CD4-positive, alpha-beta T cell (primary cell): ENCODE measurements at regions not wholly inside any gene's neighbourhood (a gene's known extent, or its start where the extent isn't known, plus 50 kb on each side); places are given as distances from the start of the nearest gene placed in this dataset.

Experiments used
- ATAC-seq: fragments of 200-7000 bp; cut with Tn5 transposase; one replicate; pipeline ENCODE4 v1.10.0; 2022; ENCODE audit warnings: mild to moderate bottlenecking; ENCODE audit not compliant: poor library complexity
- CTCF ChIA-PET: fragments of 350-600 bp; sonication (Branson Sonifier 250); formaldehyde crosslinking; loops from one replicate; lab custom pipeline; 2021; ENCODE audit warnings: antibody characterized with exemption, inconsistent platforms; lab: Charles Lee
- POLR2A ChIA-PET: fragments of 350-600 bp; sonication (Branson Sonifier 250); formaldehyde crosslinking; loops from one replicate; lab custom pipeline; 2021; ENCODE audit warnings: antibody characterized with exemption, inconsistent platforms; lab: Charles Lee
- DNase-seq, 14 experiments: peaks; one replicate each; pipeline ENCODE4 v3.0.0-alpha.2; 2013 to 2020; ENCODE audit warnings: mixed read lengths in 2 of 14
- H3K27ac ChIP-seq, 2 donors: one replicate each; pipeline versions ENCODE4 v1.5.1 to v1.7.0; 2013; ENCODE audit warnings: low read length in 2 of 2, low read depth in 1 of 2, mild to moderate bottlenecking in 1 of 2
- H3K27me3 ChIP-seq, 2 experiments: 1 replicate in 1 of 2; 2 replicates in 1 of 2; pipeline versions ENCODE4 v1.6.1 to v1.7.0; 2013; ENCODE audit warnings: low read length in 2 of 2, control low read depth in 1 of 2, mild to moderate bottlenecking in 1 of 2, moderate library complexity in 1 of 2; ENCODE audit not compliant: insufficient read depth in 2 of 2, control insufficient read depth in 1 of 2
- H3K36me3 ChIP-seq: one replicate; pipeline ENCODE4 v1.6.1; 2013; ENCODE audit warnings: low read length, control low read depth; ENCODE audit not compliant: insufficient read depth
- H3K4me1 ChIP-seq: one replicate; pipeline ENCODE4 v1.6.1; 2013; ENCODE audit warnings: low read length, control low read depth; ENCODE audit not compliant: insufficient read depth
- H3K4me3 ChIP-seq: one replicate; pipeline ENCODE4 v1.5.1; 2013; ENCODE audit warnings: mild to moderate bottlenecking, low read length, moderate library complexity
- H3K9me3 ChIP-seq, 2 experiments: 1 replicate in 1 of 2; 2 replicates in 1 of 2; pipeline versions ENCODE4 v1.6.1 to v1.7.0; 2013; ENCODE audit warnings: low read length in 2 of 2, mild to moderate bottlenecking in 2 of 2, control low read depth in 1 of 2, moderate library complexity in 1 of 2; ENCODE audit not compliant: control insufficient read depth in 1 of 2, insufficient read depth in 1 of 2
- H3K27ac Mint-ChIP-seq: one replicate; pipeline ENCODE4 v1.8.0; 2020; ENCODE audit warnings: mixed read lengths
- H3K27me3 Mint-ChIP-seq: one replicate; pipeline ENCODE4 v1.8.0; 2021; ENCODE audit warnings: mixed read lengths
- H3K36me3 Mint-ChIP-seq: one replicate; pipeline ENCODE4 v1.8.0; 2021; ENCODE audit warnings: low read depth, mixed read lengths
- H3K4me1 Mint-ChIP-seq: one replicate; pipeline ENCODE4 v1.8.0; 2021; ENCODE audit warnings: low read depth, mixed read lengths
- H3K4me3 Mint-ChIP-seq: one replicate; pipeline ENCODE4 v1.8.0; 2020; ENCODE audit warnings: mild to moderate bottlenecking, mixed read lengths
- H3K9me3 Mint-ChIP-seq: one replicate; pipeline ENCODE4 v1.8.0; 2020; ENCODE audit warnings: mixed read lengths
- intact Hi-C, 2 experiments: fragments of 100-400 bp; cut with DNase I in 1 of 2; cut with micrococcal nuclease in 1 of 2; formaldehyde crosslinking; loops; one replicate each; pipeline versions ENCODE4 v1.15.1 to v1.9.0; 2023 to 2025; cut with DNase I, micrococcal nuclease
- TF ChIP-seq, protein P1 (sequence below): fragments of 200-600 bp; IDR thresholded peaks from one replicate; pipeline ENCODE4 v1.8.0; 2022; ENCODE audit warnings: antibody characterized with exemption, mild to moderate bottlenecking

GRCh38 chr4:112063260-112063659, 82.0 kb upstream of the FAM241A start:
- no peak for ATAC-seq
- Histone ChIP-seq H3K9me3 (no peaks in the 10 kb centered on the region), H3K36me3 (no peaks in the 10 kb centered on the region), H3K4me3 (no peak overlapping the region), H3K27ac (no peak overlapping the region), H3K27me3 (peaks cover 0 to 3% of the 10 kb centered on the region in 2 experiments), H3K4me1 (no peaks in the 10 kb centered on the region)
- no peak for DNase-seq
- Mint-ChIP-seq H3K27ac (no peak overlapping the region), H3K9me3 (no peaks in the 10 kb centered on the region), H3K36me3 (no peaks in the 10 kb centered on the region), H3K27me3 (peaks cover 19% of the 10 kb centered on the region), H3K4me3 (no peak overlapping the region), H3K4me1 (no peaks in the 10 kb centered on the region)
- POLR2A ChIA-PET = no interaction called here
- CTCF ChIA-PET = no interaction called here
- TF ChIP-seq, protein P1, sequence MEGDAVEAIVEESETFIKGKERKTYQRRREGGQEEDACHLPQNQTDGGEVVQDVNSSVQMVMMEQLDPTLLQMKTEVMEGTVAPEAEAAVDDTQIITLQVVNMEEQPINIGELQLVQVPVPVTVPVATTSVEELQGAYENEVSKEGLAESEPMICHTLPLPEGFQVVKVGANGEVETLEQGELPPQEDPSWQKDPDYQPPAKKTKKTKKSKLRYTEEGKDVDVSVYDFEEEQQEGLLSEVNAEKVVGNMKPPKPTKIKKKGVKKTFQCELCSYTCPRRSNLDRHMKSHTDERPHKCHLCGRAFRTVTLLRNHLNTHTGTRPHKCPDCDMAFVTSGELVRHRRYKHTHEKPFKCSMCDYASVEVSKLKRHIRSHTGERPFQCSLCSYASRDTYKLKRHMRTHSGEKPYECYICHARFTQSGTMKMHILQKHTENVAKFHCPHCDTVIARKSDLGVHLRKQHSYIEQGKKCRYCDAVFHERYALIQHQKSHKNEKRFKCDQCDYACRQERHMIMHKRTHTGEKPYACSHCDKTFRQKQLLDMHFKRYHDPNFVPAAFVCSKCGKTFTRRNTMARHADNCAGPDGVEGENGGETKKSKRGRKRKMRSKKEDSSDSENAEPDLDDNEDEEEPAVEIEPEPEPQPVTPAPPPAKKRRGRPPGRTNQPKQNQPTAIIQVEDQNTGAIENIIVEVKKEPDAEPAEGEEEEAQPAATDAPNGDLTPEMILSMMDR = no peak
- intact Hi-C loops = no loop called here

- Histone ChIP-seq H3K9me3 (no peaks in the 10 kb centered on the region), H3K27me3 (peaks cover 0 to 5% of the 10 kb centered on the region in 2 experiments), H3K4me3 (no peak overlapping the region), H3K36me3 (no peaks in the 10 kb centered on the region), H3K27ac (no peak overlapping the region), H3K4me1 (no peaks in the 10 kb centered on the region)
- Mint-ChIP-seq H3K4me3 (no peak overlapping the region), H3K9me3 (no peaks in the 10 kb centered on the region), H3K27ac (no peak overlapping the region), H3K4me1 (no peaks in the 10 kb centered on the region), H3K27me3 (peaks cover 23% of the 10 kb centered on the region), H3K36me3 (no peaks in the 10 kb centered on the region)
- intact Hi-C loops = no loop called here
- CTCF ChIA-PET = interaction anchor here (0.6 kb wide), 1 partner anchor 424 kb away, joined by 3 read pairs; no protein-coding TSS in a partner anchor
- POLR2A ChIA-PET = no interaction called here
- DNase-seq = no peak
- no peak for ATAC-seq
- TF ChIP-seq, protein P1 = no peak
Measured at GRCh38 chr4:112069110-112069509, 76.1 kb upstream of the FAM241A start.

DNA sequence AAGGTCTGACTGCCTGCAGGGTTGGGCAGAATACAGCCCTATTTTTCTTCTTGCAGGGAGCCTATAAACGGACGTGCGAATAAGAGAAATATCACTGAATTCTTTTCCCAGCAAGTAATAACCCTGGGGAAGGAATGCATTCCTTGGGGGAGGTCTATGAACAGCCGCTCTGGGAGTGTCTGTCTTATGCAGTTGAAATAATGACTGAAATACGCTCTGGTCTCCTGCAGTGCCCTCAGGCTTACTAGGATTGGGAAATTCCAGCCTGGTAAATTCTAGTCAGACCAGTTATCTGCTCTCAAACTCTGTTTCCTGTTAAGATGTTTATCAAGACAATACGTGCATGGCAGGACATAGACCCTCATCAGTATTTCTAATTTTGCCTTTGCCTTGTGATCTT, 72.1 kb upstream of the FAM241A start:
- no peaks in the 10 kb centered on the region for H3K36me3 ChIP-seq
- Mint-ChIP-seq H3K4me3 (no peak overlapping the region), H3K27ac (no peak overlapping the region), H3K27me3 (peaks cover 14% of the 10 kb centered on the region), H3K9me3 (no peaks in the 10 kb centered on the region), H3K36me3 (no peaks in the 10 kb centered on the region), H3K4me1 (no peaks in the 10 kb centered on the region)
- H3K27me3 ChIP-seq = peaks cover 0 to 3% of the 10 kb centered on the region in 2 experiments
- POLR2A ChIA-PET = no interaction called here
- H3K9me3 ChIP-seq = no peaks in the 10 kb centered on the region
- no peak for ATAC-seq
- TF ChIP-seq, protein P1 = no peak
- intact Hi-C loops = no loop called here
- no peaks in the 10 kb centered on the region for H3K4me1 ChIP-seq
- no peak overlapping the region for H3K4me3 ChIP-seq
- CTCF ChIA-PET = no interaction called here
- no peak overlapping the region for H3K27ac ChIP-seq
- no peak for DNase-seq
